ENCODE measurements at regions not wholly inside any gene's neighbourhood (a gene's known extent, or its start where the extent isn't known, plus 50 kb on each side); places are given as distances from the start of the nearest gene placed in this dataset.

- no peak for FAIRE-seq
Measured at GRCh38 chr12:46458500-46459102, 86.0 kb upstream of the SLC38A2 start.

GRCh38 chr12:46457958-46458357 is 85.4 kb upstream of the SLC38A2 start:
- FAIRE-seq (no peak), DNase-seq (ENCODE audit: insufficient read length, low spot score) (no peak)

More at GRCh38 chr12:46458500-46459102, 86.0 kb upstream of the SLC38A2 start:
- no peak for DNase-seq (ENCODE audit: insufficient read length, low spot score)

- DNase-seq (ENCODE audit: insufficient read length, low spot score) = no peak
- no peak for FAIRE-seq
Measured at GRCh38 chr12:46456356-46457334, 84.1 kb upstream of the SLC38A2 start.

- DNase-seq (ENCODE audit: insufficient read length, low spot score) = no peak
- no peak for FAIRE-seq
Measured at GRCh38 chr12:46455648-46456352, 83.2 kb upstream of the SLC38A2 start.

- DNase-seq (ENCODE audit: insufficient read length, low spot score) (no peak), FAIRE-seq (no peak)
Measured at GRCh38 chr12:46454981-46455380, 82.4 kb upstream of the SLC38A2 start.

GRCh38 chr12:46453428-46453827 is 80.9 kb upstream of the SLC38A2 start:
- no peak for DNase-seq (ENCODE audit: insufficient read length, low spot score)
- no peak for FAIRE-seq

GRCh38 chr12:46452776-46453175 is 80.2 kb upstream of the SLC38A2 start:
- DNase-seq (ENCODE audit: insufficient read length, low spot score) = no peak
- FAIRE-seq = no peak

GRCh38 chr12:46452061-46452615 is 79.6 kb upstream of the SLC38A2 start:
- FAIRE-seq = no peak

GRCh38 chr12:46451276-46452021 is 78.9 kb upstream of the SLC38A2 start:
- FAIRE-seq = no peak
- DNase-seq (ENCODE audit: insufficient read length, low spot score) = no peak

More at GRCh38 chr12:46452061-46452615, 79.6 kb upstream of the SLC38A2 start:
- no peak for DNase-seq (ENCODE audit: insufficient read length, low spot score)

- no peak for DNase-seq (ENCODE audit: insufficient read length, low spot score)
- FAIRE-seq = no peak
Measured at GRCh38 chr12:46450279-46450748, 77.7 kb upstream of the SLC38A2 start.

GRCh38 chr12:46449856-46450255 is 77.3 kb upstream of the SLC38A2 start:
- no peak for DNase-seq (ENCODE audit: insufficient read length, low spot score)
- no peak for FAIRE-seq

GRCh38 chr12:46449316-46449715 is 76.7 kb upstream of the SLC38A2 start:
- DNase-seq (ENCODE audit: insufficient read length, low spot score) (no peak), FAIRE-seq (no peak)

- FAIRE-seq = no peak
- no peak for DNase-seq (ENCODE audit: insufficient read length, low spot score)
Measured at GRCh38 chr12:46446645-46447044, 74.1 kb upstream of the SLC38A2 start.

GRCh38 chr12:46445551-46446235 is 73.1 kb upstream of the SLC38A2 start:
- DNase-seq (ENCODE audit: insufficient read length, low spot score) = no peak
- FAIRE-seq = no peak

- DNase-seq (ENCODE audit: insufficient read length, low spot score) = no peak
- no peak for FAIRE-seq
Measured at GRCh38 chr12:46445093-46445492, 72.5 kb upstream of the SLC38A2 start.

GRCh38 chr12:46443594-46444263 is 71.2 kb upstream of the SLC38A2 start:
- no peak for DNase-seq (ENCODE audit: insufficient read length, low spot score)
- FAIRE-seq = no peak

GRCh38 chr12:46442738-46443137 is 70.2 kb upstream of the SLC38A2 start:
- DNase-seq (ENCODE audit: insufficient read length, low spot score) (no peak), FAIRE-seq (no peak)

- FAIRE-seq (no peak), DNase-seq (ENCODE audit: insufficient read length, low spot score) (no peak)
Measured at GRCh38 chr12:46442239-46442638, 69.7 kb upstream of the SLC38A2 start.
